SU-DHL-6 (cell line): ENCODE measurements at regions not wholly inside any gene's neighbourhood (a gene's known extent, or its start where the extent isn't known, plus 50 kb on each side); places are given as distances from the start of the nearest gene placed in this dataset.

Source experiments
- CTCF ChIP-seq: fragments of 200-600 bp; sonication (generic); IDR thresholded peaks from one replicate; pipeline ENCODE4 v1.5.1; 2017; ENCODE audit warnings: antibody characterized with exemption, mild to moderate bottlenecking, low read length, moderate library complexity; ENCODE audit not compliant: insufficient read depth, poor library complexity, severe bottlenecking
- EZH2phosphoT487 ChIP-seq: fragments of 200-600 bp; sonication (generic), shearing (Covaris generic); conservative IDR thresholded peaks from 2 replicates; pipeline ENCODE4 v1.6.1; 2018; ENCODE audit warnings: mild to moderate bottlenecking, antibody characterized with exemption, low read length, moderate library complexity, mixed read lengths

GRCh38 chr2:220885593-220885992 is 686.5 kb downstream of the EPHA4 start:
- TF ChIP-seq CTCF = no peak
- TF ChIP-seq EZH2phosphoT487 = no peak
